Endothelial cell of umbilical vein (primary cell): ENCODE measurements at regions not wholly inside any gene's neighbourhood (a gene's known extent, or its start where the extent isn't known, plus 50 kb on each side); places are given as distances from the start of the nearest gene placed in this dataset.

Source experiments
- BruUV-seq: library from RNA; stranded (reverse); fragments of 400-500 nt; replicated peaks from 2 replicates; lab custom pipeline; 2021; lab: Mats Ljungman, UMichigan
- CTCF ChIA-PET: fragments of 300-600, 350-600 bp; sonication (Branson Sonifier 250); formaldehyde crosslinking; loops from one replicate; lab custom pipeline; 2021; ENCODE audit warnings: antibody characterized with exemption, inconsistent platforms; lab: Charles Lee
- POLR2A ChIA-PET: fragments of 300-600, 350-600 bp; sonication (Branson Sonifier 250); formaldehyde crosslinking; loops from one replicate; lab custom pipeline; 2021; ENCODE audit warnings: antibody characterized with exemption, inconsistent platforms; lab: Charles Lee
- DNase-seq: peaks from one replicate; pipeline ENCODE4 v3.0.0-alpha.2; 2011; ENCODE audit warnings: low read depth, low spot score
- FAIRE-seq: peaks from 2 replicates; lab custom pipeline; 2011; peaks lifted over from hg19 to GRCh38; lab: Jason Lieb, UNC
- H2AFZ ChIP-seq: 2 replicates; pipeline ENCODE4 v1.6.0; 2012; ENCODE audit warnings: low read depth, low read length, control low read depth, inconsistent platforms
- H3K27ac ChIP-seq: 2 replicates; pipeline ENCODE4 v1.5.1; 2011; ENCODE audit warnings: low read depth, mild to moderate bottlenecking, control low read depth, low read length, moderate library complexity; ENCODE audit not compliant: insufficient read depth
- H3K27me3 ChIP-seq, 2 experiments: 2 replicates each; pipeline versions ENCODE4 v1.6.0 to v1.6.1; 2011; ENCODE audit warnings: low read length in 2 of 2, mixed read lengths in 1 of 2; ENCODE audit not compliant: control insufficient read depth in 2 of 2, insufficient read depth in 2 of 2
- H3K36me3 ChIP-seq, 2 experiments: 2 replicates in 1 of 2; 3 replicates in 1 of 2; pipeline ENCODE4 v1.5.1; 2011; ENCODE audit warnings: low read length in 2 of 2, mild to moderate bottlenecking in 1 of 2, moderate library complexity in 1 of 2; ENCODE audit not compliant: control insufficient read depth in 2 of 2, insufficient read depth in 2 of 2; ENCODE audit errors: extremely low read depth in 1 of 2
- H3K4me1 ChIP-seq: 3 replicates; pipeline ENCODE4 v1.5.1; 2011; ENCODE audit warnings: mild to moderate bottlenecking, low read length; ENCODE audit not compliant: control insufficient read depth, insufficient read depth; ENCODE audit errors: extremely low read depth
- H3K4me2 ChIP-seq: 2 replicates; pipeline ENCODE4 v1.6.1; 2011; ENCODE audit warnings: low read length, control low read depth, mixed read lengths; ENCODE audit not compliant: insufficient read depth
- H3K4me3 ChIP-seq, 3 experiments: fragments of 200-600 bp in 1 of 3; sonication (generic), shearing (Covaris generic) in 1 of 3; replicated peaks in 1 of 3; 2 replicates each; pipeline ENCODE4 v1.5.1; 2011 to 2016; ENCODE audit warnings: control low read depth in 3 of 3, low read length in 3 of 3, mild to moderate bottlenecking in 2 of 3, inconsistent platforms in 1 of 3, low read depth in 1 of 3, moderate library complexity in 1 of 3; ENCODE audit not compliant: insufficient read depth in 1 of 3
- H3K79me2 ChIP-seq: 2 replicates; pipeline ENCODE4 v1.6.0; 2012; ENCODE audit warnings: low read length, inconsistent platforms; ENCODE audit not compliant: control insufficient read depth, insufficient read depth
- H3K9ac ChIP-seq: replicated peaks from 2 replicates; pipeline ENCODE3; 2011; ENCODE audit warnings: low read length, control low read depth; ENCODE audit not compliant: insufficient read depth; ENCODE audit errors: extremely low read depth
- H3K9me1 ChIP-seq: replicated peaks from 3 replicates; pipeline ENCODE4 v1.6.0; 2011; ENCODE audit warnings: mild to moderate bottlenecking, low read length; ENCODE audit not compliant: control insufficient read depth, insufficient read depth; ENCODE audit errors: extremely low read depth
- H3K9me3 ChIP-seq: replicated peaks from 2 replicates; pipeline ENCODE4 v1.5.1; 2012; ENCODE audit warnings: low read length, inconsistent platforms; ENCODE audit not compliant: control insufficient read depth, insufficient read depth
- H4K20me1 ChIP-seq: replicated peaks from 2 replicates; pipeline ENCODE3; 2011; ENCODE audit warnings: mild to moderate bottlenecking, low read length; ENCODE audit not compliant: control insufficient read depth, insufficient read depth; ENCODE audit errors: extremely low read depth
- EZH2 ChIP-seq: IDR thresholded peaks from 2 replicates; pipeline ENCODE4 v1.6.1; 2012; ENCODE audit warnings: borderline replicate concordance, low read depth, mild to moderate bottlenecking, moderate library complexity, low read length, inconsistent platforms; ENCODE audit not compliant: severe bottlenecking
- FOS ChIP-seq: IDR thresholded peaks from 2 replicates; pipeline ENCODE4 v1.6.1; 2011; ENCODE audit warnings: mild to moderate bottlenecking, low read length, moderate library complexity, borderline replicate concordance; ENCODE audit not compliant: insufficient read depth
- GATA2 ChIP-seq: IDR thresholded peaks from 2 replicates; pipeline ENCODE4 v1.7.0; 2011; ENCODE audit warnings: low read depth, mild to moderate bottlenecking, moderate library complexity, mixed read lengths, low read length; ENCODE audit not compliant: insufficient read length, insufficient read depth
- JUN ChIP-seq: IDR thresholded peaks from 2 replicates; pipeline ENCODE4 v1.6.1; 2011; ENCODE audit warnings: borderline replicate concordance, low read depth; ENCODE audit not compliant: insufficient read length, insufficient read depth
- MAX ChIP-seq: IDR thresholded peaks from 2 replicates; pipeline ENCODE4 v1.6.1; 2011; ENCODE audit not compliant: insufficient read depth, insufficient read length
- MYC ChIP-seq: IDR thresholded peaks from one replicate; pipeline ENCODE4 v1.6.1; 2011; ENCODE audit warnings: mild to moderate bottlenecking, low read depth, low read length
- POLR2A ChIP-seq: IDR thresholded peaks from 2 replicates; pipeline ENCODE4 v1.6.1; 2012; ENCODE audit warnings: low read depth, mild to moderate bottlenecking, control low read depth, low read length
- POLR2AphosphoS5 ChIP-seq: IDR thresholded peaks from 2 replicates; pipeline ENCODE4 v1.6.1; 2012; ENCODE audit warnings: low read depth, mild to moderate bottlenecking, control low read depth, low read length, moderate library complexity; ENCODE audit not compliant: insufficient read depth
- dilution Hi-C: fragments of 300-500 bp; cut with MboI; formaldehyde crosslinking; loops from one replicate; pipeline ENCODE4 v1.15.0; 2019; ENCODE audit warnings: low sequenced_read_pairs; ENCODE audit not compliant: extremely low pct_ligation_motif_present
- intact Hi-C: fragments of 100-400 bp; cut with micrococcal nuclease; formaldehyde crosslinking; loops from one replicate; pipeline ENCODE4 v1.10.0; 2022
- TF ChIP-seq, protein P1 (sequence below), 2 donors: IDR thresholded peaks; 1 replicate in 1 of 2; 2 replicates in 1 of 2; pipeline ENCODE4 v1.5.1; 2011; ENCODE audit warnings: low read length in 2 of 2, mild to moderate bottlenecking in 2 of 2, moderate library complexity in 2 of 2, control low read depth in 1 of 2, inconsistent platforms in 1 of 2, low read depth in 1 of 2; ENCODE audit not compliant: insufficient read depth in 1 of 2; ENCODE audit errors: extremely low read depth in 1 of 2

- BruUV-seq, result no TSS peak
- intact Hi-C loops (no loop called here), dilution Hi-C loops (no loop called here)
- TF ChIP-seq FOS, result no peak
- TF ChIP-seq JUN, result no peak
- no peak for TF ChIP-seq POLR2AphosphoS5
- TF ChIP-seq MYC, result no peak
- TF ChIP-seq, protein P1, sequence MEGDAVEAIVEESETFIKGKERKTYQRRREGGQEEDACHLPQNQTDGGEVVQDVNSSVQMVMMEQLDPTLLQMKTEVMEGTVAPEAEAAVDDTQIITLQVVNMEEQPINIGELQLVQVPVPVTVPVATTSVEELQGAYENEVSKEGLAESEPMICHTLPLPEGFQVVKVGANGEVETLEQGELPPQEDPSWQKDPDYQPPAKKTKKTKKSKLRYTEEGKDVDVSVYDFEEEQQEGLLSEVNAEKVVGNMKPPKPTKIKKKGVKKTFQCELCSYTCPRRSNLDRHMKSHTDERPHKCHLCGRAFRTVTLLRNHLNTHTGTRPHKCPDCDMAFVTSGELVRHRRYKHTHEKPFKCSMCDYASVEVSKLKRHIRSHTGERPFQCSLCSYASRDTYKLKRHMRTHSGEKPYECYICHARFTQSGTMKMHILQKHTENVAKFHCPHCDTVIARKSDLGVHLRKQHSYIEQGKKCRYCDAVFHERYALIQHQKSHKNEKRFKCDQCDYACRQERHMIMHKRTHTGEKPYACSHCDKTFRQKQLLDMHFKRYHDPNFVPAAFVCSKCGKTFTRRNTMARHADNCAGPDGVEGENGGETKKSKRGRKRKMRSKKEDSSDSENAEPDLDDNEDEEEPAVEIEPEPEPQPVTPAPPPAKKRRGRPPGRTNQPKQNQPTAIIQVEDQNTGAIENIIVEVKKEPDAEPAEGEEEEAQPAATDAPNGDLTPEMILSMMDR (IDR thresholded peaks at IDR 0.05; ENCODE audit: extremely low read depth in 1 of 2, insufficient read depth in 1 of 2, low read depth in 1 of 2, low read length in 2 of 2), result no peak
- no peak for TF ChIP-seq GATA2
- no peak for TF ChIP-seq MAX
- no peak for TF ChIP-seq POLR2A
- no peak for TF ChIP-seq EZH2
- Histone ChIP-seq H3K36me3 (no peaks in the 10 kb centered on the region), H3K79me2 (no peaks in the 10 kb centered on the region), H3K4me1 (no peaks in the 10 kb centered on the region), H3K9me1 (no peaks in the 10 kb centered on the region), H3K4me2 (no peak overlapping the region), H3K9me3 (no peaks in the 10 kb centered on the region), H3K27ac (no peak overlapping the region), H3K9ac (no peak overlapping the region), H3K27me3 (no peaks in the 10 kb centered on the region), H2AFZ (no peak overlapping the region), H3K4me3 (no peak overlapping the region), H4K20me1 (no peaks in the 10 kb centered on the region)
- FAIRE-seq (no peak), DNase-seq (no peak)
- CTCF ChIA-PET, result no interaction called here
- POLR2A ChIA-PET, result no interaction called here
Measured at GRCh38 chrX:99938464-99938863, 471.6 kb downstream of the PCDH19 start.
